HG03442 (cell line): ENCODE measurements at regions not wholly inside any gene's neighbourhood (a gene's known extent, or its start where the extent isn't known, plus 50 kb on each side); places are given as distances from the start of the nearest gene placed in this dataset.
"Not testable (repeated sequence)": the region's sequence is repeated elsewhere in the genome, so short reads cannot be mapped to it uniquely, and the experiment has no call there.

Experiments used
- ATAC-seq: cut with Tn5 transposase; IDR thresholded peaks from one replicate; pipeline ENCODE4 v1.9.1; 2021; ENCODE audit warnings: mild to moderate bottlenecking, moderate library complexity; ENCODE audit not compliant: unreplicated experiment

GRCh38 chr9:97105220-97105619 is 66.3 kb upstream of the CTSV start:
- ATAC-seq, result not testable (repeated sequence)

GRCh38 chr9:97103613-97104383 is 64.9 kb upstream of the CTSV start:
- not testable (repeated sequence) for ATAC-seq

- not testable (repeated sequence) for ATAC-seq
Observed at GRCh38 chr9:97099540-97099939, 60.6 kb upstream of the CTSV start.

GRCh38 chr9:97096793-97097192 is 57.9 kb upstream of the CTSV start:
- no peak for ATAC-seq

GRCh38 chr9:97089361-97089760 is 50.4 kb upstream of the CTSV start:
- ATAC-seq, result not testable (repeated sequence)
